LoVo (cell line): ENCODE measurements at regions not wholly inside any gene's neighbourhood (a gene's known extent, or its start where the extent isn't known, plus 50 kb on each side); places are given as distances from the start of the nearest gene placed in this dataset.
"Not testable (repeated sequence)": the region's sequence is repeated elsewhere in the genome, so short reads cannot be mapped to it uniquely, and the experiment has no call there.

Experiments used
- DNase-seq: peaks from one replicate; pipeline ENCODE4 v3.0.0-alpha.2; 2016; ENCODE audit warnings: low spot score

DNA sequence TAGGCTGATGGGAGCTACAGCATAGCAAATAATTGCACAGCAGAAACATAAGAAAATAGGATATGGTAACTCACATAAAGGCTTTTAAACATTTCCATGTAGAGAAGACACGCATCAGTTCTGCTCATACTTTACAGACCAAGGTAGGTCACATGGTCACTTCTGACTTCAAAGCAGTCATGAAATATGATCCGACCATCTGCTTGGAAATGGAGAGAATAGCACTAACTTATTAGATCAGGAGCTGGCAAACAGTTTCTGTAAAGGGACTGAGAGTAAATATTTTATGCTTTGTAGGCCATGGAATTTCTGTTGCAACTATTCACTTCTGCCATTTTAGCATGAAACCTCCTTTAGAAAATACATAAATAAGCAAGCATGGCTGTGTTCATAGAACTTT lies 936.6 kb upstream of the FANCL start:
- no peak for DNase-seq

DNA sequence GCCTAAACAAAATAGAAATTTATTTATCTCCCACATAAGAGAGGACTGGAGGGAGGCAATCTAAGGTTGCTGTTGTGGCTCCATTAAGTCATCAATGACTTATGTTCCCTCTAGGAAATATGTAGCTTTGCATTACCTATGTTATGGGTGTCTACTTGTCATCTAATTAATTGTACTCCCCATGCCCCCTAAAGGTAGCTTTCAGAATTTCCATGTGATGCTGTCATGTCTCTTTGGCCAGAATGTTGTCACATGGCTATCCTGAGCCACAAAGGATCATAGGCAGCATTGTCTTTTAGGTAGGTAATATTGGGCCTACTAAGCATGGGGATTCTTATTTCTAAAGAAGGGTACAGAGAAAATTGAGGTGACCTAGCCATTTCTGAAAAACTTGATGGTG lies 935.6 kb upstream of the FANCL start:
- no peak for DNase-seq

DNA sequence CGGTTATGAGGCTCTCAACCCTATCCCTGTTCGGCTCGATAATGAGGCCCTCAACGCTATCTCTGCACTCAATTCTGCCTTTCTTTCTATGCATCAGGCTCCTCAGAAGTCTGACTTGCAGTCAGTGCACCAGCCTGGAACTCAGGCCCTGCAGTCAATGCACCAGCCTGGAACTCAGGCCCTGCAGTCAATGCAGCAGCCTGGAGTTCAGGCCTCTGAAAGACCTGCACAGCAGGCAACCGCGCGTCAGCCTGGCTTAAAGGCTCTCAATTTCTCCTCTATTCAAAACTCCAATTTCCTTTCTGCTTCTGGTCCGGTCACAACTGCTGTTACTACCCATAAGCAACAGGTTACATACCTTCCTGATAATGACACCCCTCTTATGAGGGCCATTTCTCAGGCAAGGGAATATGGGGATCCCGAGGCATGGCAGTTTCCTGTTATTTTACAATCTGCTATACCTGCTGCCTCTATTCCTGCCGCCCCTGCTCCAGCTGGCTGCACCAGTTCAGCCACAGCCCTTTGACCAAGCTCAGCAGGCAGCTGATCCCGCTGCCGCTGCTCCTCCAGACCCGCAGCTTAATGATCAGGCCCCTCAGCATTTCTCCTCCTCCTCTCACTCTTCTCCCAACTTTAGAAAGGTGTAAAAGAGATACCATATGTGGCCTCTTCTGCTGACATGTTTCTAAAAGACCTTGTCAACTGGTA lies 933.6 kb upstream of the FANCL start:
- no peak for DNase-seq

DNA sequence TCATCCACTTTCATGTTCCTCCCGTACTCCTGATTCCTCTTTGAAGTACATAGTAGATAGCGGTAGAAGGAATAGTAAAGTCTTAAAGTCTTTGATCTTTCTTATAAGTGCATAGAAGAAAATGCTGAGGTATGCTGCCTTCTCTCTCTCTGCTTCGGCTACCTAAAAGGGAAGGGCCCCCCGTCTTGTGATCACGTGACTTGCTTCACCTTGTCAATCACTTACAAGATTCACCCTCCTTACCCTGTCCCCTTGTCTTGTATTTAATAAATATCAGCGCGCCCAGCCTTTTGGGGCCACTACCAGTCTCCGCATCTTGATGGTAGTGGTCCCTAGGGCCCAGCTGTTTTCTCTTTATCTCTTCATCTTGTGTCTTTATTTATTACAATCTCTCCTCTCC lies 932.2 kb upstream of the FANCL start:
- DNase-seq = no peak

DNA sequence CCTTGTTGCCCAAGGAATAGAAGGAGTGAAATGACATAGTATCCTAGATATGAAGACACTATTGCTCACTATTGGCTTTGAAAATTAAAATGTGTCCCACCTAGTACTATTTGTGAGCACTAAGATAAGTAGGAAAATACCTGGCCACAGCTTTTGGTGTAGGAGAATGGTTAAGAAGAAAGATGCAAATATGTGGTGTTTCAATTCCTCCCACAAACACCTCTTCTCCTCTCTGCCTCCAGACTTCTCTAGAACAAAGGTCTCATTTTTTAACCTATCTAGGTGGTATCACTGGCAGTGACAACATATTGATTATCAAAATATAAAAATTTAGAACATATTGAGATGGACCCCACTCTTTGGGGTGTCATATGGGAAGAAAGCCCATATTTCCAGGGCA lies 929.9 kb upstream of the FANCL start:
- no peak for DNase-seq

DNA sequence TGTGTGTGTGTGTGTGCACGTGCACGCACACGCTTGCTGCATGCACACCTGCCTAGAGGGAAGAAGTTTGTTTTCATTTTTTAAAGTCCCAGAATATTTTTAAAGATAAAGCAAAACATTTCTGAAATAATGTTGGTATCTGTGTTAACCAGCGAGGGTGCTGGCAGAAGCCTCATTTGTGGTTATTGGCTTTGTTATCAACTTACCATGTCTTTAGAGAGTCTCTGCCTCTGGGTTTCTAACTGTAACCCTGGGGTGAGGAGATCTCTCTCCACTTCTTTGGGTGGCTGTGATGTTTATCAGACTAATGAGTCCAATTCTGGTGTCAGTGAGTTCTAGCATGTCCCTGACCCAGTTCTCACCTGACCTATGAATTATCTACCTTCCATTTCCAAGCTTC lies 927.6 kb upstream of the FANCL start:
- DNase-seq = no peak

DNA sequence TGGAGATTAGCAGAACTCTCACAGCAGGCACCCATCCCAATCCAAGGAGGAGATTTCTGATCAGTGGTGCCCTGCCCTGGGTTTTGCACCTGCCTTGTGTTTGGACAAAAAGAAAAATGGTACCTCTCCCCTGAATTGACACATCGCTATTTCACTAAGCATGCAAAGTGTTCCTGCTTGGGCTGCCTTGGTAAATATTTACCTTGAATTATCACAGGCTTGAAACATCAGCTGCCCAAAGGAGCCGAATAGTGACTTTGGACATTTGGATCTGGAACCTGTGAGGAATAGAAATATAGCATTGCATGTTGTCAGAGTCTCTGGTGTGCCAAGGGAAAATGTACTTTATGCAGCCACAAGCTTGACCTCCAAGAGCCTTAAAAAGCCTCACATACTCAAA lies 926.4 kb upstream of the FANCL start:
- DNase-seq = no peak

DNA sequence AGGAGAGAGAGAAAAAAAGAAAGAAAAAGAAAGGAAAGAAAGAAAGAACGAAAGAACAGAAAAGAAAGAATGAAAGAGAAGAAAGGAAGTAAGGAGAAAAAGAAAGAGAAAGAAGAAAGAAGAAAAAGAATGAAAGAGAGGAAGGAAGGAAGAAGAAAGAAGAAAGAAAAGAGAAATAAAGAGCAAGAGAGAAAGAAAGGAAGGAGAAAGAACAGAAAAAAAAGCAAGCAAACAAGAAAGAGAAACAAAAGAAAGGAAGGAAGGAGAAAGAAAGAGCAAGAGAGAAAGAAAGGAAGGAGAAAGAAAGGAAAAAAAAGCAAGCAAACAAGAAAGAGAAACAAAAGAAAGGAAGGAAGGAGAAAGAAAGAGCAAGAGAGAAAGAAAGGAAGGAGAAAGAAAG lies 916.8 kb upstream of the FANCL start:
- not testable (repeated sequence) for DNase-seq

DNA sequence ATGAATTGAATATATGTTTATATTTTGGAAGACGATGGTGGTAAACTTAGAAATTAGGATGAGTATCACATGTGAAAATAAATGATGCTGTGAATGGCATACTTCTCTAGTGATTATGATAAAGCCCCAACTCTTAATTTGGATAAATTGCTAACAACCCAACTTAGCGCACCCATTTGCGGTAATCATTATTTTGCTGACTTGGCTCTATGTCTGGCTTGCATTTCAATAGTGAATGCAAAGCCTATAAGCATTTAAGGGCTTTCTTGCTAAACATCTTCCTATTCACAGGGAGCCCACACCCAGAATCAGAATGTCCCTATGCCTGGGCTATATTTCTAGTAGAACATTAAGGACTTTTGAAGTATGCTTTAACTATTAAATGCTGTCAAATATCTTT lies 910.7 kb upstream of the FANCL start:
- no peak for DNase-seq

DNA sequence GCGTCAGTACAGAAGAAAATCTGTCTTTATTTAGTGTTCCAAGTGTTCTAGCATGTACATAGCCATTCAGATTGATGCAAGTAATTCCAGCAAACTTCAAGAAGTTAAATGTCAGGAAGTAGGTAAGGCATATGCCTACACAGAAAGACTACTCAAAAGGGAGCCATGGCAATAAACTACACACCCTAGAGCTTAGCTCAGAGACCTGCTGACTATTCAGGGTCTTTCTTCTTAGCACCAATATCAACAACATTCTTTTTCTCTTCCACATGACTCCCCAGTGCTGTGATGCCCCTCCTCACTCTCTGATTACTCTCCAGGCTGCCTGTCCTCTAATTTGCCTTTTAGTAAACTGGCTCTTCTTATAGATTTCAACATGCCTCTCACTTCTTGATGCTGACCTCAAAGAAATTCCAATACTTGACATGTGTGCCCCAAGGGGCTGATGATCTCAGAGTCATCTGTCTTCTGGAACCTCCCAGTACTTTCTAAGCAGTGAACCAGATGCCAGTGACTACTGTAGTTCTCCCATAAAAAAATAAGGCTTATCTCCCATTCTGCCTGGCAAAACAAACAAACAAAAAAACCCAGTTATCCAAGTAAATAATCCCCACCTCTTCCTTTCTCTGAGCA lies 909.2 kb upstream of the FANCL start:
- no peak for DNase-seq

DNA sequence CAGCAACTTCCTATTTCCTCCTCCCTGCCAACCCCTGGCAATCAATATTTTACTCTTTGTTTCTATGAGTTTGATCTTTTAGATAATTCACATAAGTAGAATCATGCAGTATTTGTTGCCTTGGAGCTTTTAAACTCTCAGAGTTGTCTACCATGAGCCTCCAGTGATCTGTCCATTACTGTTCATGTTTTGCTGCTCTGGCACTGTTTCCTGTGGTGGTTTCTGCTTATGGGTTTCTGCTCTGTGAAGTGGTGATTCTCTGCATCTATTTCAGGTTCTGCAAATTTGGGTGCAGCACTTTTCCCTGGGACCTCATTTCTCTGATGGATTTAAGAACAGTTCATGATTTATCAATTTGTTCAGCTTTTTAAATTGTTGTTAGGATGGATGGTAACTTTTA lies 908.1 kb upstream of the FANCL start:
- DNase-seq = no peak

DNA sequence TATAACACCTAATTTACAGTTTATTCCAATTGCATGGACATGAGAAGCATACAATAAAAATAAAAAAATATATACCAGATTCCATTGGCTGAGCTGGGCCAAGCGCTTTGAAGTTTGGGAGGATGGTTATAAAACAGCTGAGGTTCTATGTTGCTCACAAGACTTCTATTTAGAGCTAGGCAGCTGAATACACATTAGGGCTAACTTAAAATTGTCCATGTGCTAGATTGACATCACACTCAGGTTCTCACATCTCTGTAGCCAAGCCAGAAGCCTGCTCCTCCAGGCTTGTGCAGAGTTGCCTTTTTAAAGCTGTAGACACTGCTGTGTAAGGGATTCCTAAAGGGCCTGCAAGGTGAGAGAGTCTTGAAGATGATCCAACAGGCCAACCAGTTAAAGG lies 871.1 kb upstream of the FANCL start:
- no peak for DNase-seq

DNA sequence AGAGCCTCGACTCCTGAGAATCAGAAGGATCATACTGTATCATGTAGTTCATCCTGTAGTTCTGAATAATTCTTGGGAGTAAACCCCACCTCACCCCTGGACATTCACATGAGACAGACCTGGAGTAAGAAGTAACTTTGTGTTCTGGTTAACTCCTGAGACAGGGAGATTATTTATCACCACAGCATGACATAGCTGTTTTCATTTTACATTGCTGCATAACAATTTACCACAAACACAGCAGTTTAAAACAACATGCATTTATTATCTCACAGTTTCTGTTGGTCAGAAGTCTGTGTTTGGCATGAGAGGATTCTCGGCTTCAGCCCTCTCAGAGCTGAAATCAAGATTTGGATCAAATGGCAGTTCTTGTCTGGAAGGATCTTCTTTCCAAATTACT lies 855.8 kb upstream of the FANCL start:
- no peak for DNase-seq

DNA sequence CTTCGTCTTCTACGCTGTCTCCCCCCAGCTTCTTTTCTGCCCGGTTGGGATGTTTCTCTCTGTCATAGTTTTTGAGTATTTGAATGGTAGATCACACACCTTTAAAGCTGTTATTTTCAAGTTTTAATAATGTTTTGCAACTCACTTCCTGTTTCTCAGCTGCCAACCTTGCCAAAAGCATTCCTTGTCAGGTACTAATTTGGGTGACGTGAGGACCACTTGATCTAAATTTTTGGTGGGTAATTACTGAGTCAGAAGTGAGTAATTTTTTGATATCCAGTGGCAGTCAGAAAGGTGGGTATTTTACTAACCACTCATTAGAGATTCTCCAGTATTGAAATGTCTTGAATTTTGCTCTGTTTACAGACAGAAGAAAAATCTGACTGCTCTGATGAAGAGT lies 852.4 kb upstream of the FANCL start:
- DNase-seq = no peak

DNA sequence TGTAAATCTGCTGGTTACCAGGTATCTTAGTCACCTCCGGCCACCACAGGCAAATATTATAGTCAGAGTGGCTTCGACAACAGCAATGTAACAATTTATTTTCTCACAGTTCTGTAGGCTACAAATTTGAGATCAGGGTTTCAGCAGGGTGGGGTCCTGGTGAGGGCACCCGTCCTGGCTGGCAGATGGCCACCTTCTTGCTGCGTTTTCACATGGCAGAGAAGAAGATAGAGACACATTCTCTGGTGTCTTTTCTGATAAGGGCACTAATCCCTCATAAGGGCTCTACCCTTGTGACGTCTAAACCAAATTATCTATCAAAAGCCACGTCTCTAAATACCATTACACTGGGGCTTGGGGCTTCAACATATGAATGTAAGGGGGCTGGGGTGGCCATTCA lies 843.2 kb upstream of the FANCL start:
- DNase-seq = no peak

DNA sequence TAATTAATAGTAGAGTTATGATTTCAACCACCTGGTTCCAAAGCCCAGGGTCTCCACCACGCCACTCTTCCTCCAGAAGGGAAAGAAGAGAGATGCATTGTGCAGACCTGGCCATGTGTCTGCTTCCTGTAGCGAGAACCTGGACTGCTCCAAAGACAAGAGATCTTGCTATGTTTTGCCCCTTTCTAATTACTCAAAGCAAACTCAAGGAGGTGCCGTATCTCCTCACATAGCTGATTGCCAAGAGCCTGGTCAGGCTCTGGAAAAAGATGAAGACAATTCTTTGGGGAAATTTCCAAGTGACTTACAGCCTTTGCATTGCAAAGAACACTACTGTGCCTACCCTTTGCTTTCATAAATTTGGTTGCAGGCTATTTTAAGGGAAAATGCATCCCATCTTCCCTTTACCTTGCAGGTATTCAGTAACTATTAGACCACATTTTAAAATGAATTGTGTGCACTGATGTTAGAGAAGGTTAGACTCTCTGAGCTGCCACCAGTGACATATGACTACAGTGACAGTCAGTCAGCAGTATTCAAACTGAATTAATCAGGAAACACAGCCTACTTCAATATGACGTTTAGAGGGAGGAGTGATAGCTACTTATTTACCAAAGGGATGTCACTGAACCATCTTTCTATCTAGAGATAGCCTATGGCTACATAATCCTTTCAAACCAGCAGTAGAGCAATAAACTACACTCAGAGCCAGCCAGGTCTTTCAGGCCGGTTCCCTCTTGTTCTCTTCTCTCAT lies 842.1 kb upstream of the FANCL start:
- no peak for DNase-seq

DNA sequence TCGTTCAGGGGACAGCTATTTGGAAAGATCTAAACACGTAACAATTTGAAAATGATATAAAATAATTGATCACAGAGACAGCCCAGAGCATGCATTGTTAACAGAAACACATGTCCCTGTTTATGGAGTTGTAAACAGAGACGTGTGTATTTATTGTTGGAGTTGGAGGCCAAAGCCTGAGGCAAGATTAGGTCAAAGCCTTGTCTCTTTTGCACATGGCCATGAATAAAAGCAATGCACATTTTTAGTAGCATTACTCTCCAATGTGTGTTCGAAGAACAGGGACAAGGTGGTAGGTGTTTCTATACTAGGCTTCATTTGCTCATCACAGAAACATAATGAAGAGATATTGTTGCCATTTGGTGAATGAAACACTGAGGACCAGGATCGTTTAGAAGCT lies 841.5 kb upstream of the FANCL start:
- DNase-seq = no peak

DNA sequence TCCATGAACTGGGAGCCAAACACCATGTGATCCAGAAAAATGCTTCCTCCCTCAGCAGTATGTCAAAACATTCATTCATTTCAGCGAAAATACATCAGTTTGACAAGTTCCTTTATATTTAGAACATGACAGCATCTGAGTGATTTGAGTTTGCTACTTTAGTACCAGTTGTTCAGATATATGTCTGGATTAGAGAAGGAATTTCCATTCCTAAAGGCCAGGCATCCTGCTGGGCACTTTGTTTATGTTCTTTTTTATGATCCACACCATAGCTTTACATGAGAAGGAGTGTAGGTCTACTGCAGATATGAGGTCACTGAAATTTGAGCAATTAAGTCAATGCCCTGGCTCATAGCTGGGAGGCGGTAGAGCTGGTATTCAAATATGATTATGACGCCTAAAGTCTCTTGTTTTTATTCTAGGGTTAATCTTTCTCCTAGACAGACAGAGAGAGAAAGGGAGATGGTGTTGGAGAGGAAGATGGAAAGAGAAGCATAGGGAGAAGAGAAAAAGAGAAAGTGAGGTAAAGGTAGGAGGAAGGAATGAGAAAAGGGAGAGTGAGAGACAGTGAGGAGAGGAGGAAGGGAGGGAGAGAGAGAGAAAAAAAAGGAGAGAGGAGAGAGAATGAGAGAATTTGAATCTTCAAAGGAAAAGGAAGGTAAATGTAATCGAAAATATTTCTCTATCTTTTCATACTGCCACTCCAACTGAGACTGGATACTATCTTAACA lies 839.5 kb upstream of the FANCL start:
- DNase-seq = no peak

DNA sequence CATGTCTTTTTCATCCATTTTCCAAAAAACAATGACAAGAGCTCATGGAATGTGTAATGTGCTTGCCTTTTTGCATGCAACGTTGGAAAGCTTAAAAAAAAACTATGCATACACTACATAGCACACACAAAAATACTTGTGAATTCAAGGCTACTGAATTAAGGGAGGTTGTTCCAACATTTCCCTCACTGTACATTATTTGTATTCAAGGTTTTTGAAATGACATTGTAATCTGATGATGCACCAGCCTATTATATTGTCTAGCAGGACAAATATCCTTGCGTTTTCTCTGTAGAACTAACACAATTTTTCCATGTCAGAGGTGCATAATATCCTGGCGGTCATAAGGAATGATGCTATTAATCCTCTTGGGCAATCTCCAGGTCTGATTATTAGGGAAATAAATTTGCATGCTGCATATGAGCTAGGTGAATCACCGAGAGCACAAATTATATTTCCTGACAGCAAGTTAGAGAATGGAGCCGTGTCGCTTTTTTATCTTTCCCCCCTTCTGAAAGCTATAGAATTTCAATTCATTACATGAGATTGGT lies 836.9 kb upstream of the FANCL start:
- no peak for DNase-seq

DNA sequence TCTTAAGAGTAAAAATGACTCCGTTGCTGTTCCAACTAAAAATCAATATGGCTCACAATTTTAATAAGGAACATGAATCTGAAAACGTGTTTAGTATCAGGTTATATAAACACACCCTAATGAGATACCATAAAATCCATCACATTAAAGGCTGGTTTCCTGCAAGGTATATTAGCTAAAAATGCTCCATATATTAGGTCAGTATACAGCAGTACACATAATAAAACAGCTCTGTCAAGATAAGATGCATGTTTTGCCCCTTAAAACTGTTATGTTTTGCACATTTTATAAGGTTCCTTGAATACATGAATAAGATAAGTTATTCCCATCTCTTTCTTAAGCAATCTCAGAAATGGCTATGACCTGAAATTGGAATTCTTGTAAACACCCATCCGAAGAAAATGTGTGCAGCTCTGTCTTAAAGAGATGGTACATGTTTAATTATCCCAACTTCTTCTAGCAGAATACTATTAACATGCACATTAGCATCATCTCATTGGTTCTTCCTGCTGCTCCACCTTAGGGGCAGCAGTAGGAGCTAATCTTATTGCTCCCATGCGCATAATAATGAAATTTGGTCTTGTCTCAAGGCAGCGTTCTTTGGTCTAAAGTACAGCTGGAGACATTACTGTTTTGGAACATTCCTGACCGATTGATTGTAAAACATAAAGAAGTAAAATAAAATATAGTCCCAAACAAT lies 836.1 kb upstream of the FANCL start:
- no peak for DNase-seq

DNA sequence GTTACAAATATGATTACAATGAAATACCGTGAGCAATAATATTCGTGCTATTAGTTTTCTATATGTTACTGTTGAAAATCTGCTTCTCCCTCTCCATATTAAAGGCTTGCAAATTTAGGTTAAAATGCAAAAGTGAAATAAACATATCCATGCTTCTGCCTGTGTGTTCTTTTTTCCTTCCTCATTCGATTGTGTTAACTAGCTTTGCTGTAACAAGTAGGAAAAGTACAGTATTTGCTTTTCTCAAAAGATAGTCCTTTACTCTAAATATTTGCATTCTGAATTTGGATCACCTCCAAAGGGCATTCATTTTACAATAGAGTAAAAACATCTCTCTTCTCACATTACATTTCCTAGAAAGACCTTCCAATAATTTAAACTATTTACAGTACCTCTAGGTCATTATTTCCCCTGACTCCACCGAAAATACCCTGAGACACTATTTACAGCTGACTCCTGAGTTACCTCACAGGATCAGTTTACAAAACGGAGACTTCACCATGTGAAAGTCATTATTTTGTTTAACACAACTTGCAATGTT lies 835.0 kb upstream of the FANCL start:
- no peak for DNase-seq

DNA sequence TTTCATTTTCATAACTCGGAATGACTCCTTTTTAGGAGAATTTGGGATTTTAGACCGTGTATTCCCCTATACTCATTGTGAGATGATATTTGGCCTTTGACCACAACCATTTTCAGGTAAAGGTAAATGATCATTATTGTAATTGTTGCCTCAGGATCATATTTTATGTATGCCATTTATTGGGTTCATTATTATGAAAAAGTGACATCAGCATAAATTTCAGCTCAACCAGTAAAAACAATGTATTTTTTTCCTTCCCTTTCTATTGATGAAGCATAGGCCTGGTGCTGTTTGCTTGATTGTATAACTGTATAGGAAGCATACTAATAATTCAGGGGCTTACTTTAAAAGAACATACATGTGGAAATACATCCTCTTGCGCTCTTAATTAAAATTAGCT lies 832.9 kb upstream of the FANCL start:
- no peak for DNase-seq
